ENCODE measurements at regions not wholly inside any gene's neighbourhood (a gene's known extent, or its start where the extent isn't known, plus 50 kb on each side); places are given as distances from the start of the nearest gene placed in this dataset.

- DNase-seq = no peak
Observed at GRCh38 chr15:47950447-47950846, 170.3 kb upstream of the SLC24A5 start.

GRCh38 chr15:47951781-47952180, 169.0 kb upstream of the SLC24A5 start:
- DNase-seq = no peak

DNA sequence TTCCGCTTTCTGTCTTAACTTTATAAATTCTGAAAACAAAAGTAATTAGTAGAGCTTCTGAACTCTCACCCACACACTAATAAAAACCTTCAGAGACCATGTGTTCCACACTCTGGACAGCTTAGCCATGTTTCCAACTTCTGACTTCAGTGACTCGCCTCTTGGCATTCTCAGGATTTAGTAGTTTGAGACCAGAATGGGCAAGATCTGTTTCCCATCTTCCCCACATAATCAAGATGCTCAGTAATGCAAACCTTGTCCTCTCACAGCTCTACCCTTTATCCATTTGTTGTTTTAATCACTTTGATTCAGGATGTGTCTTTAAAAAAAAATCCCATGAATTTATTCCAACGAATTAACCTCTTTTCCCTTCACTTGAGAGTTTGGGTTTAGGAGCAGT, 166.6 kb upstream of the SLC24A5 start:
- no peak for DNase-seq

DNA sequence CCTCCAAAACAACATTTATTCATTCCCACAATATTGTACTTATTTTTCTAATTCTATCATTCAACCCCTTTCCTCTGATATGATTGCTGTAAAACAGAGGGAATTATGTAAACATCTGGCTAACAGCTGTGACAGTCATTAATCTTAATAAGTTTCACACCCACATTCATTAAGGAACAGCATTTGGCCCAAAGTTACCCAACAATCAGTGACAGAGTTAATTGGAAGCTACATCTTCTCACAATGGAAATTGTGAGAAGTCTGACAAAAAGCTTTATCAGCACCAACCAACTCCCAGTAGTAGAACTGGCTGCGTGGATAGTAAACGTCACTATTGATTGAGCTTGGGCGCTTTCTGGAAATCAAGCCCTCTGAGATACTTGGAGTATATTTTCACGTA, 165.8 kb upstream of the SLC24A5 start:
- no peak for DNase-seq

DNA sequence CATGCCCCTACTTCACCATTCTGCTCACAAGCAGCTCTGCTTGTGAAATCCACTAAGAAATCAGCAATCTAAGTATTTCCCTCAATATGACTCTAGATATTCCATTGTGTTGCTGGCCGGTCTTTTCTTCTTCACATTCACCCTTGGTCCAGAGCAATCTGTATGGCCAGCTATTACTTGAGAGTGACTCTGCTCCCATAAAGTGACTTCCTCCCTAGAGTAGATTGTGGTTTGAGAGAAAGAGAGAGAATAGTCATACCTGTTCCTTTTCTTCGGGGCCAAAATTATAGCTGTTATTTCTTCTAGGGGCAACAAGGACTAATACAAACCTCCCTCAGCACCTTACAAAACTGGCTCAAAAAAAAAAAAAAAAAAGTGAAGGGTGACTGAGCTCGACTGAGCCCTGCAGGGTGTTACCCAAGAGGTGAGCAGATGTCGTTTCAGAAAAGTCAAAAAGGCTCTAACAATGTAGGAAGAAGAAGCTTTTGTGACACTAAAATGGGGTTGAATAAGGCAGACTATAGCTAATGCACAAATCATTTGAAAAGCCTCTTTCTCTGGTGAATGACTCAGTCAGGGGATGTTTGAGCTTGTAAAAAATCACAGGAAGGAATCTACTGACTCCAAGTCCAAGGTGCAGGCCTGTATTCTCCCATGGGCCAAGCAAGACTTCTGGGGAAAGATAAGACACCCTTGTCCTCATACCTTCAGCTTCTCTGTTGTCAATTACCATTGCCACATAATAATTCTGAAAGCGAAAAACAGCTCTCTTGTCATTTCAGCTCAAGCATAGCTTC, 161.0 kb upstream of the SLC24A5 start:
- DNase-seq = no peak

- DNase-seq = peak; percentile 32 to 37
Observed at GRCh38 chr15:47961401-47962090, 159.2 kb upstream of the SLC24A5 start.

- DNase-seq = no peak
Observed at GRCh38 chr15:47963265-47963664, 157.5 kb upstream of the SLC24A5 start.

DNA sequence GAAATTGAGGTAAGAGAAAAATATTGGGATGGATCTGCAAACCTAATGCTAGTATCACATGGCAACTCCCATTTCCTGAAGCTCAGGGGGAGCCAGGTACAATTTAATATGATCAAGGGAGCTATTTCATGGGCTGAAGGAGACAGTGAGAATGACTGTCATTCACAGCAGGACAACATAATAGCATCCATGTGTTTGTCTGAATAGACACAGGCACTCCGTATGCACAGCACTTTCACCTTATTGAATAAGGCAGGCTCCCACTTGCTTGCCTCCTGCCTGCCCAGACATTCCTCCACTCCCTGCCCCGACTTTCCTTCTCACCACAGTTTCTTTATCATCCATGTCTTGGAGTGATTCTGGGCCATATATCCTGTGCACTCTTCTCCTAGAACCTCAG, 156.6 kb upstream of the SLC24A5 start:
- DNase-seq = no peak

DNA sequence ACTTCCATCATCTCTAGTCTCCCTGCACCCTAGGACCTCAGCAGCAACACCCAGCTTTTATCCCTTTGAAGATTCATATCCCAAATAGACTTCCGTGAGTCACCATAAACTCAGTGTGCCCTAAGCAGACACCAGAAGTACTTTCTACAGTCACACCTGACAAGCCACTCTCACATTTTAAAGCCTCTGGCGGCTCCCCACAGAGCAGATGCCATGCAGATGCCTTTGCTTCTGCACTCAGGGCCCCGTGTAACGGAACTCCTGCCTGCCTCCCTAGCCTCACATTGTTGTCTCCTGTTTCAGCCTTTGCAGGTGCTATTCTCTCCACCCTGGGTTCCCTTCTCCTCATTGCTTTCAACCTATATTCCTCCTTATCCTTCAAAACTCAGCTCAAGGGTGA, 155.5 kb upstream of the SLC24A5 start:
- no peak for DNase-seq

- DNase-seq = no peak
Observed at GRCh38 chr15:47968593-47968992, 152.2 kb upstream of the SLC24A5 start.

DNA sequence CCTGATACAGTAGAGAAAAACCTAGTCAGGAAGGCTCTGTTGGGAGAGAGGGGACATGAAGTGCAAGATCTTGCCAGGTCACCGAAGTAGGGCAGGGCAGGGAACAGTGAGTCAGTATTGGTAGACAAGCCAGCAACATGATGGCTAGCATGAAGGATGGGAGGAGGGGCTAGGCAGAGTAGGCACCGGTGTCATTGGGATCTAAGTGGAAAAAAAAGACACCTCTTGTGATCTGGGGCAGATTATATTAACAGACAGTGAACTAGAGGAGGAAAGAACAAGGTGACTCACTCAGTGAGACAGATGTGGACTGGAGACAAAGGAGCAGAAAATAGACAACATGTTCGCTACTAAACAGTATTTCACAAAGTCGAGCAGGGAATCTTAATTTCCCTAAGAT, 149.2 kb upstream of the SLC24A5 start:
- DNase-seq = no peak

GRCh38 chr15:47972738-47973137, 148.1 kb upstream of the SLC24A5 start:
- DNase-seq = no peak

DNA sequence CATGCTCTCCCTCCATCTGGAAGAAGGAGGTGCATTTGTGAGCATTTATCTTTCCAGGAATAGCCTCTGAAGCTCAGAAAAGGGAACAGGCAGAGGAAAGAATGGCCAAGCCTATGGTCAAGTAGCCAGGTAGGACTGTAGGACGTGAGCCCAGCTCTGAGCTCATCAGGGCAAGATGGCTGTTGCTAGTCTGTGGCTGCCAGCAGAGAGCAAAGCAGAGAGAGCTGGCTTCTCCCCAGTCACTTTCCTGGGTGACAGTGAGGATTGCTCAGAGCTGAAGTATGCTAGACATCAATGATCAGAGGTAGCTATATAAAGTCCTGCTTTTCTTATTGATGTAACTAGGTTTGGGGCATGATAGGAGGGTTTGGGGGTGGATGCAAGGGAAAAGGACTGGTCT, 146.1 kb upstream of the SLC24A5 start:
- DNase-seq = no peak

GRCh38 chr15:47975427-47975826, 145.4 kb upstream of the SLC24A5 start:
- DNase-seq = no peak

DNA sequence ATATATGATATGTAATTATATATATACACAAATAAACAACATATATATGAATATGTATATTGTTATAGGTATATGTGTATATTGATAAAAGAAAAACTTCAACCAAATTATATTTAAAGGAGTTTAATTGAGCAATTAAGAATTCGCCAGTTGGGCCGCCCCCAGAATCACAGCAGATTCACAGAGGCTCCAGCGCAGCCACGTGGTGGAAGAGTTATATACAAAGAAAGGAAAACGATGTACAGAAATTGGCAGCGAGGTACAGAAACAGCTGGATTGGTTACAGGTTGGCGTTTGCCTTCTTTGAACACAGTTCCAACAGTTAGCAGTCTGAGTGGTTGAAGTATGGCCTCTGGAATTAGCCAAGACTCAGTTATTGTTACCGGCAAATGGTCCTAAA, 137.3 kb upstream of the SLC24A5 start:
- no peak for DNase-seq

DNA sequence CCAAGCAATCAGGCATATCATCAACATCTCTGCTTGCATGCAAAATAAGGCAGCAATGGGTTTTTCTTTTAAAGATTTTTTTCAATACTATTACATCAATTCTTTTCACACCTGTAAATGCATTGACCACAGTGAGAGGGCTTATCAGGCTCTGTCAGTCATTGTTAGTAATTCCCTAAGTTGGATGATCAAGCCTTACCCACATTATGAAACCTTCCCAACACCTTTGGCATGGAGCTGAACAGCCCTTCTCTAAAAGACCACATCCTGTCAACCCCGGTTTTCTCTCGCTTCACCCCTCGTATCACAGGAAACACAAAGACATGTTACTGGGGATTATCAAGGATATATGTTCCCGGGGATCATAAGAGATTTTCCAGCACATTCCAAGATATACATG, 135.2 kb upstream of the SLC24A5 start:
- no peak for DNase-seq

GRCh38 chr15:47987461-47987860, 133.3 kb upstream of the SLC24A5 start:
- no peak for DNase-seq

DNA sequence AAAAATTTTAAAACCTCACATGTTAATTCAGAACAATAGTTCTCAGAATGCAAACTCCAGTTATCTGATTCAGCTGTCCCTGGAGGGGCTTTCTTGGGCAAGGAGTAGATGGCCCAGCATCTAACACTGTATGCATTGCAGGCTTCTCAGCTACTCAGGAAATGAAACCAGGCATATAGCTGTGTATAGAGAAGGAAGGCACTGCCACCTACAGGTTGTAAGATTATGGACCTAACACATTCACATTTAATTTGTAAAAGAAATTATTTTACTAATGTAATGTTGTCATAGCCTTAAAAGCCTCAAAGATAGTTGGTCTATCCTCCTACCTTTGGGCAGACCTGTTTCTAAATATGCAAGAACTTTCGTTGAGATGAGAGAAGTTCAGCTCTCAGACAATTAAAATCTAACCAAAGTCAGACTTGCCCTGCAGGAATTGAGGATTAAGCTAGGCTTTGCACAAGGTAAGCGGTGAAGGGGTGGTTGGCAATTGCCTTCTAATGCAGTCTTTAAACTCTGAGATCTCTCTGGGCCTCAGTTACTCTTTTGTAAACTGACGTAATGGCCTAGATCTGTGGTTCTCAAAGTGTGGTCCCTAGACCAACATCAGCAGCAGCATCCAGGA, 132.8 kb upstream of the SLC24A5 start:
- DNase-seq = peak; percentile 63 to 66

- DNase-seq = no peak
Observed at GRCh38 chr15:47988564-47988963, 132.2 kb upstream of the SLC24A5 start.

DNA sequence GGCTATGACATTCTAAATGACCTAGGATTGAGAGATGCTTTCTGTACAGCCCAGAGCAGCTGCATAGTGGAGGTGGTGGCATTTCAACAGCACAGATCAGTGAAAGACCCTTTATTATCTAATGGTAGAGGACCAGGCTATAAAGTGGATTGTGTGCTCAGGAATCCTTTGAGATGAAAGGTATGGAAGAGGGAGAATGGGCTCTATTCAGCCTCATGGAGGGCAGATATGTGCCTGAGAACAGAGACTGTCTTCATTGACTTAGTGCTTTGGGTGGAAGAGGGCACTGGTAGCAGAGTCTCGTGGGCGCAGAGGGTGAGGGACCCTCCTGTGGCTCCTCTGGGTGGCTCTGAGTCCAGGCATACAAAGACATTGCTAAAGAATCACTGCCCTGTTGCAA, 130.0 kb upstream of the SLC24A5 start:
- DNase-seq = no peak

DNA sequence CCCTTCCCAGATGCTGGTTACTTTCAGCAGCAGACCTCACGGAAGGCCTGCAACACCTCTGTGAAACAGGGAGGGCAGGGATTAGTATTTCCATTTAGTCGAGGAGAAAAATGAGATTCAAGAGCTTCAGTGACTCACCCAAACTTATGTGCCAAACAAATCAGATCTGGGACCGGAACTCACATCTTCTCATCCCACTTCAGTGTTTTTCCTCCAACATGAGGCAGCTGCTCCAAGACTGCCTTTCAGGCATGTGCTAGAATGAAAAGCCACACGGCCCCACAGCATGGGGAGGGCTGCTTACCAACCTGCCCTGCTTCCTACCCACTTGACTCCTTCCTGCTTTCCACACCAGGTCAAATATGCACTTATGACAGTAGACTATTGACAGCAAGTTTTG, 129.4 kb upstream of the SLC24A5 start:
- no peak for DNase-seq

DNA sequence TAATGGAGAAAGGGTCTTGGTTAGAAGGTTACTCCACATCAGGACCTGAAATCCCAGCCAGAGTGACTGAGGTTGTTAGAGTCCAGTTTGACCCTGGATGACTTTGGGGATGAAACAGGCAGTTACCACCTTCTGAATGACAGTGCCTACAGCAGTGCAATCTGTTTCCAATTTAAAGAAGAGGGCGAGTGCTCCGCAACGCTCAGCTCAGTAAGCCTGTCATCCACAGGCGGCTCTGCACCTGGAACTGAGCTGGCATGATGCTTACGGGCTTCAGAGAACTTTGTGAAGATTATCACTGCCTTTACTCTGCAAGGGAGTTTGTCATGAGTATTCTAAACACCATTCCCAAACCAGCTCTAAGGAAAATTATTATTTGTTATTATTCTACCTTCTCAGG, 127.7 kb upstream of the SLC24A5 start:
- DNase-seq = no peak

- peak; percentile 64 to 69 for DNase-seq
Observed at GRCh38 chr15:47997195-47998080, 123.4 kb upstream of the SLC24A5 start.

All from inflammatory macrophage (primary cell).